ENCODE measurements at regions not wholly inside any gene's neighbourhood (a gene's known extent, or its start where the extent isn't known, plus 50 kb on each side); places are given as distances from the start of the nearest gene placed in this dataset.

GRCh38 chr16:64162613-64163375 lies 959.1 kb downstream of the CDH11 start:
- Histone ChIP-seq H4K20me1 (no peaks in the 10 kb centered on the region), H3K27me3 (no peaks in the 10 kb centered on the region), H3K9ac (no peak overlapping the region), H3K4me2 (no peak overlapping the region), H3K9me3 (no peaks in the 10 kb centered on the region), H3K4me3 (no peak overlapping the region), H3K4me1 (no peaks in the 10 kb centered on the region), H3K36me3 (no peaks in the 10 kb centered on the region), H3K27ac (no peak overlapping the region)
- TF ChIP-seq Cebpa-rat (IDR thresholded peaks at IDR 0.05), result no peak

DNA sequence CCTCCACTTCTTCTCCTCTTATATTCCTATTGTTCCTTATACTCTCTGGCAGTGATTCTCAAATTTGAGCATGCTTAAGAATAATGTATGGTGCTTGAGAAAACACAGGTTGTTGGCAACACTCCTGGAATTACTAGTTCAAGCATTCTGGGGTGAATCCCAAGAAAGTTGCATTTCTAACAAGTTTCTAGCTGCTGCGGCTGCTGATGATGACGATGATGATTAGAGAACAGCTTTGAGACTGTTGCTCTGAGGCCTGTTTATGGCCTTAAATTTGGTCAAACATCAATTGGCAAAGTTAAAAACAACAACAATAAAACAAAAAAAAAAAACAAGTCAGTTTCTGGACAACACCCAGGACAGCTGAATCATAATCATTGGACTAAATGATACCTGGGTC lies 961.9 kb downstream of the CDH11 start:
- Histone ChIP-seq H3K4me2 (no peak overlapping the region), H3K27ac (no peak overlapping the region), H3K9ac (no peak overlapping the region), H3K27me3 (no peaks in the 10 kb centered on the region), H3K36me3 (no peaks in the 10 kb centered on the region), H3K9me3 (no peaks in the 10 kb centered on the region), H3K4me1 (no peaks in the 10 kb centered on the region), H4K20me1 (no peaks in the 10 kb centered on the region), H3K4me3 (no peak overlapping the region)
- TF ChIP-seq Cebpa-rat (IDR thresholded peaks at IDR 0.05), result no peak

GRCh38 chr16:64158941-64159588 lies 962.8 kb downstream of the CDH11 start:
- Histone ChIP-seq H3K4me1 (no peaks in the 10 kb centered on the region), H3K9ac (no peak overlapping the region), H3K4me3 (no peak overlapping the region)

GRCh38 chr16:64153718-64154117 lies 968.1 kb downstream of the CDH11 start:
- no peaks in the 10 kb centered on the region for H3K9me3 ChIP-seq
- no peaks in the 10 kb centered on the region for H4K20me1 ChIP-seq
- no peak overlapping the region for H3K4me2 ChIP-seq
- no peak overlapping the region for H3K4me3 ChIP-seq
- TF ChIP-seq Cebpa-rat (IDR thresholded peaks at IDR 0.05), result no peak
- H3K4me1 ChIP-seq, result no peaks in the 10 kb centered on the region
- no peaks in the 10 kb centered on the region for H3K27me3 ChIP-seq
- H3K27ac ChIP-seq, result no peak overlapping the region
- H3K36me3 ChIP-seq, result no peaks in the 10 kb centered on the region
- H3K9ac ChIP-seq, result no peak overlapping the region

More at GRCh38 chr16:64158941-64159588, 962.8 kb downstream of the CDH11 start:
- H3K27me3 ChIP-seq, result no peaks in the 10 kb centered on the region
- H3K4me2 ChIP-seq, result no peak overlapping the region
- H3K36me3 ChIP-seq, result no peaks in the 10 kb centered on the region
- TF ChIP-seq Cebpa-rat (IDR thresholded peaks at IDR 0.05), result no peak
- H3K9me3 ChIP-seq, result no peaks in the 10 kb centered on the region
- H4K20me1 ChIP-seq, result no peaks in the 10 kb centered on the region
- no peak overlapping the region for H3K27ac ChIP-seq

GRCh38 chr16:64151990-64152767 lies 969.7 kb downstream of the CDH11 start:
- no peak overlapping the region for H3K4me2 ChIP-seq
- no peaks in the 10 kb centered on the region for H4K20me1 ChIP-seq
- H3K36me3 ChIP-seq, result no peaks in the 10 kb centered on the region
- no peaks in the 10 kb centered on the region for H3K27me3 ChIP-seq
- no peak overlapping the region for H3K27ac ChIP-seq
- no peak overlapping the region for H3K9ac ChIP-seq
- no peaks in the 10 kb centered on the region for H3K9me3 ChIP-seq
- H3K4me3 ChIP-seq, result no peak overlapping the region
- no peak for TF ChIP-seq Cebpa-rat (IDR thresholded peaks at IDR 0.05)
- H3K4me1 ChIP-seq, result no peaks in the 10 kb centered on the region

- H3K9ac ChIP-seq, result no peak overlapping the region
- no peaks in the 10 kb centered on the region for H4K20me1 ChIP-seq
- H3K4me2 ChIP-seq, result no peak overlapping the region
- H3K4me1 ChIP-seq, result no peaks in the 10 kb centered on the region
- no peaks in the 10 kb centered on the region for H3K27me3 ChIP-seq
- no peaks in the 10 kb centered on the region for H3K9me3 ChIP-seq
- TF ChIP-seq Cebpa-rat (IDR thresholded peaks at IDR 0.05), result no peak
- no peaks in the 10 kb centered on the region for H3K36me3 ChIP-seq
- no peak overlapping the region for H3K4me3 ChIP-seq
- no peak overlapping the region for H3K27ac ChIP-seq
These were observed 971.7 kb downstream of the CDH11 start for GRCh38 chr16:64150193-64150592.

DNA sequence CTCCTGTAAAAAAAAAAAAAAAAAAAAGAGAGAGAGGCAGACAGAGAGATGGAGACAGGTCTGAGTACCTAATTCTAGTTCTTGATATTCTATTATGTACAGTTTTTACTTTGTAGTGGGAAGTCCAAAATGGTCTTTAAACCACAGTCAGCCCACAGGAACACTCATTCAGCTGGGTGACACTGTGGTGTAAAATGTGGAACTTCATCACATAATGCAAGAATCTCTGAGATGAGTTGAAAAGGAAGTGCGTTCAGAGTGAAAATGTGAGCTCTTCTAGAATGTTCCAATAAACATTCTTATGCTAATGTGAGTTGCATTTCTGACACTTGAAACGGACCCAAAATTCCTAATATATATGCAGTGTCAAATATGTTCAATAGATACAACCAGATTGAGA lies 972.1 kb downstream of the CDH11 start:
- Histone ChIP-seq H3K9ac (no peak overlapping the region), H3K4me2 (no peak overlapping the region), H3K4me1 (no peaks in the 10 kb centered on the region), H3K9me3 (no peaks in the 10 kb centered on the region), H4K20me1 (no peaks in the 10 kb centered on the region), H3K36me3 (no peaks in the 10 kb centered on the region), H3K27me3 (no peaks in the 10 kb centered on the region), H3K4me3 (no peak overlapping the region), H3K27ac (no peak overlapping the region)
- no peak for TF ChIP-seq Cebpa-rat (IDR thresholded peaks at IDR 0.05)

- Histone ChIP-seq H3K36me3 (no peaks in the 10 kb centered on the region), H4K20me1 (no peaks in the 10 kb centered on the region), H3K27me3 (no peaks in the 10 kb centered on the region), H3K4me1 (no peaks in the 10 kb centered on the region), H3K4me2 (no peak overlapping the region), H3K9me3 (no peaks in the 10 kb centered on the region), H3K9ac (no peak overlapping the region), H3K27ac (no peak overlapping the region), H3K4me3 (no peak overlapping the region)
- no peak for TF ChIP-seq Cebpa-rat (IDR thresholded peaks at IDR 0.05)
These were observed 973.5 kb downstream of the CDH11 start for GRCh38 chr16:64148356-64148755.

GRCh38 chr16:64147941-64148340 lies 973.9 kb downstream of the CDH11 start:
- no peak for TF ChIP-seq Cebpa-rat (IDR thresholded peaks at IDR 0.05)
- Histone ChIP-seq H3K4me1 (no peaks in the 10 kb centered on the region), H3K27ac (no peak overlapping the region), H3K9ac (no peak overlapping the region), H3K27me3 (no peaks in the 10 kb centered on the region), H3K36me3 (no peaks in the 10 kb centered on the region), H3K9me3 (no peaks in the 10 kb centered on the region), H3K4me2 (no peak overlapping the region), H3K4me3 (no peak overlapping the region), H4K20me1 (no peaks in the 10 kb centered on the region)

DNA sequence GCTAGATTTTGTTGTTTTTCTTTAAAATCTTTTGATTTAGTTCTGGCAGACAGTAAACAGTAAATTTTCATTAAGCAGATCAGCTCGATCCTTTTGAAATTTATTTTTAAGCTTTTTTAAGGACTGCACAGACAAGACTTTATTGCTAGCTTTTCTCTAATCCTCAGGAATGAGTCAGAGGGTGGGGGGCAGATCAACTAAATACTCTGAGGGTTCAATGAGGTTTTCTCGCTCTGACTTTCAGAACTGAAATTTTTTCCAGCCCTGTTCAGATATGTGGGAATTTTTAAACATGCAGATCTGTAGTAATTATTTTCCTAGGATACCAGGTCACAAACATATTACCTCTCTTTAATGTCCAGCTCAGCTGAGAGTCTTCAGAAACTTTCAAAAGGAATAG lies 977.2 kb downstream of the CDH11 start:
- no peaks in the 10 kb centered on the region for H4K20me1 ChIP-seq
- H3K9ac ChIP-seq, result no peak overlapping the region
- H3K4me2 ChIP-seq, result no peak overlapping the region
- TF ChIP-seq Cebpa-rat (IDR thresholded peaks at IDR 0.05), result no peak
- H3K4me1 ChIP-seq, result no peaks in the 10 kb centered on the region
- H3K9me3 ChIP-seq, result no peaks in the 10 kb centered on the region
- no peaks in the 10 kb centered on the region for H3K27me3 ChIP-seq
- no peak overlapping the region for H3K4me3 ChIP-seq
- no peaks in the 10 kb centered on the region for H3K36me3 ChIP-seq
- no peak overlapping the region for H3K27ac ChIP-seq

Measured in BLaER1 (cell line).